Activated CD8-positive, alpha-beta T cell treated with anti-CD3 and anti-CD28 coated beads for 36 hours (primary cell): ENCODE measurements at regions not wholly inside any gene's neighbourhood (a gene's known extent, or its start where the extent isn't known, plus 50 kb on each side); places are given as distances from the start of the nearest gene placed in this dataset.
A peak's percentile ranks its signal among the peaks of the same experiment; 100 is the strongest.

Source experiments
- ATAC-seq: fragments of 200-7000 bp; cut with Tn5 transposase; one replicate; pipeline ENCODE4 v1.10.0; 2021; ENCODE audit warnings: mild to moderate bottlenecking, moderate library complexity
- CTCF ChIA-PET: fragments of 350-600 bp; sonication (Branson Sonifier 250); formaldehyde crosslinking; loops from one replicate; lab custom pipeline; 2021; ENCODE audit warnings: antibody characterized with exemption; lab: Charles Lee
- POLR2A ChIA-PET: fragments of 350-600 bp; sonication (Branson Sonifier 250); formaldehyde crosslinking; loops from one replicate; lab custom pipeline; 2021; ENCODE audit warnings: antibody characterized with exemption; lab: Charles Lee
- DNase-seq: peaks from one replicate; pipeline ENCODE4 v3.0.0-alpha.2; 2020
- H3K27ac Mint-ChIP-seq: one replicate; pipeline ENCODE4 v1.8.0; 2021; ENCODE audit warnings: mild to moderate bottlenecking, mixed read lengths
- H3K27me3 Mint-ChIP-seq: one replicate; pipeline ENCODE4 v1.8.0; 2021; ENCODE audit warnings: mixed read lengths
- H3K36me3 Mint-ChIP-seq: one replicate; pipeline ENCODE4 v1.8.0; 2021; ENCODE audit warnings: low read depth, mixed read lengths
- H3K4me1 Mint-ChIP-seq: one replicate; pipeline ENCODE4 v1.8.0; 2021; ENCODE audit warnings: low read depth, mixed read lengths
- H3K4me3 Mint-ChIP-seq: one replicate; pipeline ENCODE4 v1.8.0; 2021; ENCODE audit warnings: mild to moderate bottlenecking, moderate library complexity, mixed read lengths
- H3K9me3 Mint-ChIP-seq: one replicate; pipeline ENCODE4 v1.8.0; 2021; ENCODE audit warnings: mixed read lengths
- intact Hi-C: fragments of 100-400 bp; cut with micrococcal nuclease; formaldehyde crosslinking; loops from one replicate; pipeline ENCODE4 v1.10.0; 2022
- TF ChIP-seq, protein P1 (sequence below): fragments of 200-600 bp; IDR thresholded peaks from one replicate; pipeline ENCODE4 v1.8.0; 2022; ENCODE audit warnings: antibody characterized with exemption, mild to moderate bottlenecking

GRCh38 chr2:196453613-196454047 is 185.9 kb upstream of the CCDC150 start:
- Mint-ChIP-seq H3K4me1 (peaks cover 3% of the 10 kb centered on the region), H3K27me3 (peaks cover 17% of the 10 kb centered on the region), H3K27ac (no peak overlapping the region), H3K4me3 (no peak overlapping the region), H3K36me3 (no peaks in the 10 kb centered on the region), H3K9me3 (no peaks in the 10 kb centered on the region)
- intact Hi-C loops: loop anchor here (5.0 to 10.0 kb wide), 2 partner anchors 119 to 376 kb away; no protein-coding TSS in a partner anchor
- ATAC-seq (peak; percentile 73), DNase-seq (peak; percentile 68)
- CTCF ChIA-PET: interaction anchor here (0.6 to 3.6 kb wide), 70 partner anchors 9 to 596 kb away, joined by 3 to 63 read pairs (median 5); partner anchors contain the start of genes DNAH7 and HECW2
- TF ChIP-seq, protein P1, sequence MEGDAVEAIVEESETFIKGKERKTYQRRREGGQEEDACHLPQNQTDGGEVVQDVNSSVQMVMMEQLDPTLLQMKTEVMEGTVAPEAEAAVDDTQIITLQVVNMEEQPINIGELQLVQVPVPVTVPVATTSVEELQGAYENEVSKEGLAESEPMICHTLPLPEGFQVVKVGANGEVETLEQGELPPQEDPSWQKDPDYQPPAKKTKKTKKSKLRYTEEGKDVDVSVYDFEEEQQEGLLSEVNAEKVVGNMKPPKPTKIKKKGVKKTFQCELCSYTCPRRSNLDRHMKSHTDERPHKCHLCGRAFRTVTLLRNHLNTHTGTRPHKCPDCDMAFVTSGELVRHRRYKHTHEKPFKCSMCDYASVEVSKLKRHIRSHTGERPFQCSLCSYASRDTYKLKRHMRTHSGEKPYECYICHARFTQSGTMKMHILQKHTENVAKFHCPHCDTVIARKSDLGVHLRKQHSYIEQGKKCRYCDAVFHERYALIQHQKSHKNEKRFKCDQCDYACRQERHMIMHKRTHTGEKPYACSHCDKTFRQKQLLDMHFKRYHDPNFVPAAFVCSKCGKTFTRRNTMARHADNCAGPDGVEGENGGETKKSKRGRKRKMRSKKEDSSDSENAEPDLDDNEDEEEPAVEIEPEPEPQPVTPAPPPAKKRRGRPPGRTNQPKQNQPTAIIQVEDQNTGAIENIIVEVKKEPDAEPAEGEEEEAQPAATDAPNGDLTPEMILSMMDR: peak; percentile 68
- POLR2A ChIA-PET: interaction anchor here (1.3 kb wide), 1 partner anchor 119 kb away, joined by 3 read pairs; no protein-coding TSS in a partner anchor

GRCh38 chr2:196454492-196454891 is 185.0 kb upstream of the CCDC150 start:
- DNase-seq (no peak), ATAC-seq (no peak)
- H3K27ac Mint-ChIP-seq: no peak overlapping the region
- ChIA-PET POLR2A (no interaction called here), CTCF (interaction anchor here (0.9 to 3.6 kb wide), 38 partner anchors 10 to 377 kb away, joined by 3 to 63 read pairs (median 6); no protein-coding TSS in a partner anchor)
- TF ChIP-seq, protein P1: no peak
- H3K36me3 Mint-ChIP-seq: no peaks in the 10 kb centered on the region
- intact Hi-C loops: loop anchor here (5.0 to 10.0 kb wide), 2 partner anchors 120 to 377 kb away; no protein-coding TSS in a partner anchor
- peaks cover 10% of the 10 kb centered on the region for H3K4me1 Mint-ChIP-seq
- H3K27me3 Mint-ChIP-seq: peaks cover 25% of the 10 kb centered on the region
- H3K4me3 Mint-ChIP-seq: no peak overlapping the region
- no peaks in the 10 kb centered on the region for H3K9me3 Mint-ChIP-seq

DNA sequence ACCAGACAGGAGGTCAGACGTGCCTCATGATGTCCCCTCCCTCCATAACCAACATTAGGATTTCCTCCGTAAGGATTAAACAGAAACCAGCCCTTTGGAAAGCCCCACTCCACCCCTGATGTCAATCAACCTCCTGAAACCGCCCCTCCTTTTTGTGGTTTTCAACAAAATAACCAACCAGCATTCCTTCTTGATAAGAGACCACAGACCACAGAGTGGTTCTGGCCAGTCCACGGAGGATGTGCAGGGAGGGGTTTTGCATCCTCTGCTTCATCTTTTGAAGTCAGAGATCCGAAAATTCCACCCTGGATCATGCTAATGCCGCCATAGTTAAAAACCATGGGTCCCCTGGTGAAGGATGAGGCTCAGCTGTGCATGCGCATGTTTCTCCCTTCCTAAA is 180.0 kb upstream of the CCDC150 start:
- ChIA-PET POLR2A (no interaction called here), CTCF (no interaction called here)
- Mint-ChIP-seq H3K4me1 (peaks cover 12% of the 10 kb centered on the region), H3K27me3 (peaks cover 41% of the 10 kb centered on the region), H3K36me3 (no peaks in the 10 kb centered on the region), H3K27ac (no peak overlapping the region), H3K4me3 (no peak overlapping the region), H3K9me3 (no peaks in the 10 kb centered on the region)
- intact Hi-C loops: loop anchor here (5.0 to 10.0 kb wide), 2 partner anchors 125 to 162 kb away; no protein-coding TSS in a partner anchor
- DNase-seq (peak; percentile 13), ATAC-seq (no peak)
- TF ChIP-seq, protein P1: no peak

DNA sequence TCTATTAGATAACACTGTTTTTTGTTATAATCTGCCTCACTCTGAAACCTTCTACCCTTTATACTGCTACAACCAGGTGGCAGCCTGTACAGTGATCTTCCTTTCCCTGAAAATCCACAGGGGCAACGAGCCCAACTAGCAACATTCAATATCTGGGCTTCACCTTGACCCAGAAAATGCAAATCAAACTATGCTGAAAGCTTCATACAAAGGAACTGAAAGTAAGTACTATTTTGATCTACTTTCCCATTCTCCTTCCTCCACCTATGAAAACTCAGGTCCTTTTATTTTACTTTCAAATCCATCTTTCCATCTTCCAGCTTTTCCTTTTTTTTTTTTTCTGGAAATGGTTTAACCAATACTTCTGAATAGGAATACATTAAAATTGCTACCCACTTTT is 175.8 kb upstream of the CCDC150 start:
- POLR2A ChIA-PET: no interaction called here
- no peak overlapping the region for H3K27ac Mint-ChIP-seq
- peaks cover 12% of the 10 kb centered on the region for H3K4me1 Mint-ChIP-seq
- TF ChIP-seq, protein P1: no peak
- CTCF ChIA-PET: interaction anchor here (2.2 kb wide), 1 partner anchor 10 kb away, joined by 12 read pairs; no protein-coding TSS in a partner anchor
- peaks cover 33% of the 10 kb centered on the region for H3K27me3 Mint-ChIP-seq
- no peaks in the 10 kb centered on the region for H3K36me3 Mint-ChIP-seq
- no peak for DNase-seq
- intact Hi-C loops: no loop called here
- H3K4me3 Mint-ChIP-seq: no peak overlapping the region
- no peak for ATAC-seq
- no peaks in the 10 kb centered on the region for H3K9me3 Mint-ChIP-seq

DNA sequence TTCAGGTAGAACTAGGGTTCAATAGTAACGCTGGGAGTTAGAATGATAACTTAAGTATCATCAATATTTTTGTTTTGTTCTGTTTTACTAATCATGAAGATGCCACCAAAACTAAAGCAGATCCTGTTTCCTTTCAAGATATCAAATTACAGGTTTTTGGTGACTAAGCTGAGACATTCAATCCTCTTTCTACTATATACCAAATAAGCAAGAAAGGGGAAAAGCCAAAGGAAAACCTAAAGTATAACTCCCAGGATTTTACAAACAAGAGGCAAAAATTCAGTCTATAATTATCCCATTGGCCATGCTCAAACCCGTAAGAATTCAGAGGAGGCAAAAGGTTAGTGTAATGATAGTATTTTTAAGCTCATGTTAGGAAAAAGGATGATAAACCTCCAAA is 175.2 kb upstream of the CCDC150 start:
- intact Hi-C loops: no loop called here
- TF ChIP-seq, protein P1: no peak
- DNase-seq (no peak), ATAC-seq (no peak)
- no peak overlapping the region for H3K4me3 Mint-ChIP-seq
- H3K36me3 Mint-ChIP-seq: no peaks in the 10 kb centered on the region
- POLR2A ChIA-PET: no interaction called here
- CTCF ChIA-PET: interaction anchor here (2.2 kb wide), 1 partner anchor 10 kb away, joined by 12 read pairs; no protein-coding TSS in a partner anchor
- H3K27me3 Mint-ChIP-seq: peaks cover 27% of the 10 kb centered on the region
- no peaks in the 10 kb centered on the region for H3K9me3 Mint-ChIP-seq
- no peak overlapping the region for H3K27ac Mint-ChIP-seq
- H3K4me1 Mint-ChIP-seq: peaks cover 6% of the 10 kb centered on the region
